Stimulated activated CD8-positive, alpha-beta memory T cell treated with anti-CD3 and anti-CD28 coated beads, Interleukin-2, amount 100 ng/mL, for 48 hours (primary cell): ENCODE measurements at regions not wholly inside any gene's neighbourhood (a gene's known extent, or its start where the extent isn't known, plus 50 kb on each side); places are given as distances from the start of the nearest gene placed in this dataset.

Experiments used
- DNase-seq, 2 donors: peaks; one replicate each; pipeline ENCODE4 v3.0.0-alpha.2; 2020; ENCODE audit warnings: low read depth in 2 of 2

- DNase-seq, result no peak
Measured at GRCh38 chr6:90819483-90819882, 232.6 kb upstream of the MAP3K7 start.

GRCh38 chr6:90818163-90818562, 231.3 kb upstream of the MAP3K7 start:
- no peak for DNase-seq

GRCh38 chr6:90816764-90817163, 229.9 kb upstream of the MAP3K7 start:
- DNase-seq, result no peak

GRCh38 chr6:90811596-90812226, 224.8 kb upstream of the MAP3K7 start:
- no peak for DNase-seq

- DNase-seq, result no peak
Measured at GRCh38 chr6:90809035-90809434, 222.2 kb upstream of the MAP3K7 start.

GRCh38 chr6:90807791-90808701, 221.2 kb upstream of the MAP3K7 start:
- DNase-seq, result no peak

- no peak for DNase-seq
Measured at GRCh38 chr6:90805619-90806155, 218.8 kb upstream of the MAP3K7 start.

GRCh38 chr6:90803956-90804355, 217.1 kb upstream of the MAP3K7 start:
- DNase-seq, result no peak

GRCh38 chr6:90795078-90795477, 208.2 kb upstream of the MAP3K7 start:
- no peak for DNase-seq

- no peak for DNase-seq
Measured at GRCh38 chr6:90793771-90794170, 206.9 kb upstream of the MAP3K7 start.

- no peak for DNase-seq
Measured at GRCh38 chr6:90790696-90791095, 203.8 kb upstream of the MAP3K7 start.

- no peak for DNase-seq
Measured at GRCh38 chr6:90790058-90790457, 203.2 kb upstream of the MAP3K7 start.

- DNase-seq, result no peak
Measured at GRCh38 chr6:90788781-90789180, 201.9 kb upstream of the MAP3K7 start.

- DNase-seq, result no peak
Measured at GRCh38 chr6:90787446-90787845, 200.6 kb upstream of the MAP3K7 start.

- DNase-seq, result no peak
Measured at GRCh38 chr6:90780778-90781177, 193.9 kb upstream of the MAP3K7 start.

GRCh38 chr6:90780141-90780540, 193.3 kb upstream of the MAP3K7 start:
- no peak for DNase-seq

GRCh38 chr6:90778417-90779203, 191.7 kb upstream of the MAP3K7 start:
- DNase-seq, result no peak

GRCh38 chr6:90770778-90771177, 183.9 kb upstream of the MAP3K7 start:
- DNase-seq, result no peak

GRCh38 chr6:90765895-90766294, 179.0 kb upstream of the MAP3K7 start:
- DNase-seq, result no peak

GRCh38 chr6:90765491-90765890, 178.6 kb upstream of the MAP3K7 start:
- no peak for DNase-seq

- no peak for DNase-seq
Measured at GRCh38 chr6:90764001-90764400, 177.1 kb upstream of the MAP3K7 start.

- no peak for DNase-seq
Measured at GRCh38 chr6:90759664-90760063, 172.8 kb upstream of the MAP3K7 start.
